ENCODE measurements at regions not wholly inside any gene's neighbourhood (a gene's known extent, or its start where the extent isn't known, plus 50 kb on each side); places are given as distances from the start of the nearest gene placed in this dataset.

- peak overlapping the region in 1 of 2 donors; percentile 51 for H3K27ac ChIP-seq
- in situ Hi-C loops (cut with MboI; ENCODE audit: low pct_unique_long_range_greater_than_20kb in 2 of 9, low sequenced_read_pairs in 9 of 9, unreplicated experiment in 9 of 9), result loop anchor here in 1 of 9 experiments (25.0 kb wide), 2 partner anchors 114 to 264 kb away; partner anchors contain the start of gene DCUN1D1
- H3K4me1 ChIP-seq (replicated peaks in 1 of 2), result peaks cover 16 to 21% of the 10 kb centered on the region in 2 donors
- no peak overlapping the region for H3K4me3 ChIP-seq
- 40 to 100% (median 80%) methylated on average over 1 to 3 of the region's 6 CpGs; no CpG with 5 or more reads in 5 of the 10 experiments for WGBS, 10 experiments
- ATAC-seq (replicated peaks in 6 of 8), result peak in 5 of 8 experiments; percentile 16 to 88 (median 82)
Measured at GRCh38 chr3:182722907-182723306, 70.4 kb upstream of the ATP11B start.

DNA sequence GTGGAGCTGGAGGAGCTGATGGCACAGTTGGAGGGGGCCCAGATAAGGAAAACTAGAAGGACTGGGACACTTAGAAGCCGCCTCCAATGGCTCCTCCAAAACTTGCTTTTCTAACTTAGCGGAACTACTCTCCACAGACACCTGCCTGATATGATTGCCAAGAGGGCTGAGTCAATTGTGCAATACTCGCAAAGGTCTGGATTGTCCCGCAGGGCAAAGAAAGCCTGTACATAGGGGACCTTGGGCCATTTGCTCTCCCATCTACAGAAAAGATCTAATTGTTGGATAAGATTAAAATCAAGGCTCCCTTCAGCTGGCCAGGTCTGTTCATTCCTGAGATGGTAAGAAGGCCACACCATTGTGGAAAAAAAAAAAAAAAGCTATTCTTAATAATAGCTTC lies 69.7 kb upstream of the ATP11B start:
- no peak overlapping the region for H3K27ac ChIP-seq
- in situ Hi-C loops (cut with MboI; ENCODE audit: low pct_unique_long_range_greater_than_20kb in 2 of 9, low sequenced_read_pairs in 9 of 9, unreplicated experiment in 9 of 9), result loop anchor here in 1 of 9 experiments (25.0 kb wide), 2 partner anchors 114 to 264 kb away; partner anchors contain the start of gene DCUN1D1
- peaks cover 16 to 21% of the 10 kb centered on the region in 2 donors for H3K4me1 ChIP-seq (replicated peaks in 1 of 2)
- H3K4me3 ChIP-seq, result no peak overlapping the region
- 71 to 100% (median 89%) methylated on average over 1 to 4 of the region's 4 CpGs; no CpG with 5 or more reads in 4 of the 10 experiments for WGBS, 10 experiments
- ATAC-seq (replicated peaks in 6 of 8), result no peak

DNA sequence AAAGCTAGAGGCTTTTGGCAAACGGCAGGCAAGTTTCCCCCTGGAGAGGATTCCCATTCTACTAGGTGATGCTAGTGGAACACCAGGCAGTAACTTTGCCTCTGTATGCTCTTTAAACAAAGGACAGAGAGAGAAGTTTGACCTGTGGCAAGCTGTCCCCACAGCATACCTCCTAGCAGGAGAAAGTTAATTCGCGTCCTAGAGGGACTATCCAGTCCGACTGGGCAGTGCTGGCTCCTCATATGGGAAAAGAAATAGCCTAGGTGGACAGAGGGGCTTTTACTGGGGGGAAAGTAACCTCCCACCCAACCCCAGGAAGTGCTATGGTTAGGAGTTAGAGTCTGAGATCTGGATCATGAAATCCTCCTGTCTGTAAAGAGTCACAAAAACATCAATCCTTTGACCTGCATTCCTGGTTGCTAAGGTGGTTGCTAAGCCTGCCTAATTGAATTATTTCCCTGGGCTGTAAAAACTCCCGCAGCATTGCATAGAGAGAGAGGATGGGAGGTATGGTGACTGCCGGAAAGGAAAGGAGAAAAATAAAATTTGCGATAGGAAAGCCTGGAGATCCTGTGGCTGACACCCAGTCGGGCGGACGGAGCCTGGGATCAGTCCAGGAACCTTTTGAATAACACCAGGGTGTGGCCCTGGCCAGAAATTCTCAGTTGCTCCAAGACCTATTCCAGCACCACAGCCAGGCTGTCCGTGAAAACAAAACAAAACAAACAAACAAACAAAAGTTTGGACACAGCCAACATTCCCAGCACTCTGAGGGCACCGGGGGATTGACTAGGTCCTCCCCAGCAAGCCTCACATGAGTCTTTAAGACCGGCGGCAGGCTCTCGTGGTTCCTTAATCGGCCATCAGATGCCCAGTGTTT lies 67.7 kb upstream of the ATP11B start:
- no peak overlapping the region for H3K4me3 ChIP-seq

GRCh38 chr3:182726258-182727142 lies 66.8 kb upstream of the ATP11B start:
- peak in 2 of 8 experiments; percentile 8 to 33 for ATAC-seq (replicated peaks in 6 of 8)
- 47 to 100% (median 83%) methylated on average over 1 to 5 of the region's 10 CpGs; no CpG with 5 or more reads in 3 of the 10 experiments for WGBS, 10 experiments
- Histone ChIP-seq H3K4me1 (replicated peaks in 1 of 2) (peaks cover 16 to 21% of the 10 kb centered on the region in 2 donors), H3K27ac (no peak overlapping the region), H3K4me3 (no peak overlapping the region)
- in situ Hi-C loops (cut with MboI; ENCODE audit: low pct_unique_long_range_greater_than_20kb in 2 of 9, low sequenced_read_pairs in 9 of 9, unreplicated experiment in 9 of 9), result no loop called here

More for the DNA sequence above, 67.7 kb upstream of the ATP11B start:
- in situ Hi-C loops (cut with MboI; ENCODE audit: low pct_unique_long_range_greater_than_20kb in 2 of 9, low sequenced_read_pairs in 9 of 9, unreplicated experiment in 9 of 9), result no loop called here
- Histone ChIP-seq H3K27ac (no peak overlapping the region), H3K4me1 (replicated peaks in 1 of 2) (peaks cover 16 to 21% of the 10 kb centered on the region in 2 donors)
- ATAC-seq (replicated peaks in 6 of 8), result peak; percentile 66 to 95 (median 78)
- 0 to 72% (median 36%) methylated on average over 2 to 12 of the region's 16 CpGs; no CpG with 5 or more reads in 1 of the 10 experiments for WGBS, 10 experiments

GRCh38 chr3:182728238-182728637 lies 65.1 kb upstream of the ATP11B start:
- Histone ChIP-seq H3K27ac (no peak overlapping the region), H3K4me3 (no peak overlapping the region), H3K4me1 (replicated peaks in 1 of 2) (peaks cover 15 to 16% of the 10 kb centered on the region in 2 donors)
- no peak for ATAC-seq (replicated peaks in 6 of 8)
- in situ Hi-C loops (cut with MboI; ENCODE audit: low pct_unique_long_range_greater_than_20kb in 2 of 9, low sequenced_read_pairs in 9 of 9, unreplicated experiment in 9 of 9), result no loop called here
- WGBS, 10 experiments, result 73 to 100% (median 100%) methylated on average over 1 to 3 of the region's 3 CpGs; no CpG with 5 or more reads in 5 of the 10 experiments

DNA sequence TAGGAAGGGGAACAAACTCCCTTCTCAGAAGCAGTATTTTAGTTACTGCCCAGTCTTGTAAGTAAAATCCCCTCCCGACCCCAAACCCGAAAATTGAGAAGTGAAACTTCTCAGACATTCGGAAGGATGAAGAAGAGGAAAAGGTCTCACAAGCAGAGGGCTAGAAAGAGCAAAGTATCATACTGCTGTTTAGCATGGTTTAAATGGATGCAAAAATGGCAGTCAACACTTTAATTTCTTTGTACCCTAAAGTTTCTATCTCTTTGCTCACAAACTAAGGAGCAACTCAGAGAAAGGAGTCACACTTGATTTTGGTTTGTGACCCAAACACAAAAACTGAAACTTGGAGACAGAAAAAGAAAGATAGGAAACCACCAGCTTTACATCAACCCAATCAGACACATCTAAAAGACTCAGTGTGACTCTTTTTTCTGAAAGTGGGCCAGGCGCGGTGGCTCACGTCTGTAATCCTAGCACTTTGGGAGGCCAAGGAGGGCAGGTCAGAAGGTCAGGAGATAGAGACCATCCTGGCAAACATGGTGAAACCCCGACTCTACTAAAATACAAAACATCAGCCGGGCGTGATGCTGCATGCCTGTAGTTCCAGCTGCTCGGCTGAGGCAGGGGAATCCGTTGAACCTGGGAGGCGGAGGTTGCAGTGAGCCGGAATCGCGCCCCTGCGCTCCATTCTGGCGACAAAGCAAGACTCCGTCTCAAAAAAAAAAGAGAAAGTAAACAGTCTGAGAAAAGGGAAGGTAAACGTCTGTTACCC lies 63.2 kb upstream of the ATP11B start:
- no peak for ATAC-seq (replicated peaks in 6 of 8)
- in situ Hi-C loops (cut with MboI; ENCODE audit: low pct_unique_long_range_greater_than_20kb in 2 of 9, low sequenced_read_pairs in 9 of 9, unreplicated experiment in 9 of 9), result no loop called here
- H3K4me1 ChIP-seq (replicated peaks in 1 of 2), result peaks cover 15 to 16% of the 10 kb centered on the region in 2 donors
- WGBS, 10 experiments, result 24 to 92% (median 76%) methylated on average over 3 to 13 of the region's 19 CpGs; no CpG with 5 or more reads in 1 of the 10 experiments
- H3K4me3 ChIP-seq, result no peak overlapping the region
- no peak overlapping the region for H3K27ac ChIP-seq

- in situ Hi-C loops (cut with MboI; ENCODE audit: low pct_unique_long_range_greater_than_20kb in 2 of 9, low sequenced_read_pairs in 9 of 9, unreplicated experiment in 9 of 9), result no loop called here
- Histone ChIP-seq H3K4me1 (replicated peaks in 1 of 2) (peaks cover 10 to 12% of the 10 kb centered on the region in 2 donors), H3K4me3 (no peak overlapping the region), H3K27ac (no peak overlapping the region)
- no peak for ATAC-seq (replicated peaks in 6 of 8)
- WGBS, 10 experiments, result 0 to 100% (median 82%) methylated on average over 1 of the region's 1 CpG; no CpG with 5 or more reads in 2 of the 10 experiments
Measured at GRCh38 chr3:182730675-182731042, 62.6 kb upstream of the ATP11B start.

DNA sequence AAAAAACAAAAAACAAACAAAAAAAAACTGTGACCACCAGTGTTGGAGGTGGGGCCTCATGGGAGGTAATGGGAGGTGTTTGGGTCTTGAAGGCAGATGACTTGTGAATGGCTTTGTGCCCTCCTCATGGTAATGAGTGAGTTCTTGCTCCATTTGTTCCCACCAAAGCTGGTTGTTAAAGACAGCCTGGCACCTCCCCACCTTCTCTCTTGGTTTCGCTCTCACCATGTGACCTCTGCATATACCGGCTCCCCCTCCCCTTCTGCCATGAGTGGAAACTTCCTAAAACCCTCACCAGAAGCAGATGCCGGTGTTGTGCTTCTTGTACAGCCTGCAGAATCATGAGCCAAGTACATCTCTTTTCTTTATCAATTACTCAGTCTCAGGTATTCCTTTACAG lies 61.5 kb upstream of the ATP11B start:
- 80 to 100% (median 96%) methylated on average over 1 to 2 of the region's 3 CpGs; no CpG with 5 or more reads in 6 of the 10 experiments for WGBS, 10 experiments
- Histone ChIP-seq H3K27ac (no peak overlapping the region), H3K4me3 (no peak overlapping the region), H3K4me1 (replicated peaks in 1 of 2) (peaks cover 0 to under 1% of the 10 kb centered on the region in 2 donors)
- no peak for ATAC-seq (replicated peaks in 6 of 8)
- in situ Hi-C loops (cut with MboI; ENCODE audit: low pct_unique_long_range_greater_than_20kb in 2 of 9, low sequenced_read_pairs in 9 of 9, unreplicated experiment in 9 of 9), result no loop called here

DNA sequence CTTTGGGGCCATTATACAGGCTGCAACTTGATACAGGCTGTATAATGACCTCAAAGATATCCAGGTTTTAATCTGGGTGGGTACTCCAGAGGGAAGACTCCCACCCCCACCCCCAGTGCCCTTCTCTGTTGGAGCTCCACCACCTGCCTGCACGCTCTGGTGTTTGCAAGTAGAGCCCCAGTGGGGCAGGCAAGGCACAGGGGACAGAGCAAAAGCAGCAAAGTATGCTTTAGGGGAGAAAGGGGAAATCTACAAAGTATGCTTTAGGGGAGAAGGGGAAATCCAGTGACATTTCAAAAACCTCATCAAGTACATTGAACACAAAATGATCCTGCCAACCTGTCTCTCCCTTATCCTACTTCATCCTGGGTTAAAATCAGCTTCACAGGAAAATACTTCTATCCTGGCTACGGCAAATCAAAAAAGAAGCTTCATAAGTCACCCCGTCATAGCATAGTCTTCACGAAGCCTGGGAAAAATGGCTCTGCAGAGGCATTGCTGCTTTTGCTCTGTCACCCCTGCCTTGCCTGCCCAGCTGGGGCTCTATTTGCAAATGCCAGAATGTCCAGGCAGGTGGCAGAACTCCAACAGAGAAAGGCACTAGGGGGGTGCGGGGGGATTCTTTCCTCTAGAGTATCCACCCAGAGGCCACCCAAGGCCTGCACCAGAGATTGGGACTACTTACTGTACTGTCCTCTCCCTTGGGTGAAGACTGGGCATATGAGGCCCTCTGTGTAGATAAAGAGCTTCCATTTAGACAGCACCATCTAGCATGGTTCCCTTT lies 60.9 kb upstream of the ATP11B start:
- in situ Hi-C loops (cut with MboI; ENCODE audit: low pct_unique_long_range_greater_than_20kb in 2 of 9, low sequenced_read_pairs in 9 of 9, unreplicated experiment in 9 of 9), result no loop called here
- WGBS, 10 experiments, result 14 to 100% (median 40%) methylated on average over 1 to 2 of the region's 5 CpGs; no CpG with 5 or more reads in 3 of the 10 experiments
- Histone ChIP-seq H3K4me1 (replicated peaks in 1 of 2) (no peaks in the 10 kb centered on the region), H3K27ac (no peak overlapping the region), H3K4me3 (no peak overlapping the region)
- ATAC-seq (replicated peaks in 6 of 8), result no peak

DNA sequence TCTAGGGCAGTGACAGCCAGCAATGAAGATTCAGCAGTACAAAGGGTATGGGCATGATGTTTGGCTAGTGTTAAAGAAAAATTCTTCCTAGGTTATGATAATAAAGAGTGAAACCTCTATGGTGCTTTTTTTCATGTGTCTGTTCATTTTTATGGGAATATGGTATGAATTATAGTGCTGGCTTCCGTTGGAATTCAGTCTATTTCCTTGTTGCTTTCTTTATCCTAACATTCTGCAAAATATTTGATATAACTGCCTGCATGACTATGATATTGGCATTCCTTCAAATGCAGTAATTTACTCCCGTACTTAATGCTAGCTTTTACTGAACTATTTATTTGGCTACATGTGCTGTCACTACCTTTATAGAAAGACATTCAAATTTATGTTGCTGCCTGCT lies 57.6 kb upstream of the ATP11B start:
- no peak overlapping the region for H3K27ac ChIP-seq
- H3K4me1 ChIP-seq (replicated peaks in 1 of 2), result no peaks in the 10 kb centered on the region
- no peak for ATAC-seq (replicated peaks in 6 of 8)
- no peak overlapping the region for H3K4me3 ChIP-seq
- 0 to 82% (median 54%) methylated on average over 1 to 2 of the region's 2 CpGs; no CpG with 5 or more reads in 1 of the 10 experiments for WGBS, 10 experiments
- in situ Hi-C loops (cut with MboI; ENCODE audit: low pct_unique_long_range_greater_than_20kb in 2 of 9, low sequenced_read_pairs in 9 of 9, unreplicated experiment in 9 of 9), result no loop called here

DNA sequence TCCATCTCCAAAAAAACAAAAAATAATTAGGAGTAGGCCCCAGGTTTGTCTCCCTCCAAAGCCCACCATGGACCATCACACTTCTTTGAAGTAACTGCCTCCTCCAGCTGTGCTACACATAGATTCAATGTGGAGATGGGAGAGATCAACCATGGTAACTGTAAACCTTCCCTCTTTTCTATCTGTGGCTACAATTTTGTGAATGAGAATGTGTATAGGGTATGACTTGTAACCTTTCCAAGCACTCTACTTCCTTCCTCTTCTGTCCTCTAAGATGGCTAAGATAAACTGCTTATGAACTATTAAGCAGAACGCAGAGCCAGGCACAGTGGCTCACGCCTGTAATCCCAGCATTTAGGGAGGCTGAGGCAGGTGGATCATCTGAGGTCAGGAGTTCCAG lies 55.5 kb upstream of the ATP11B start:
- WGBS, 10 experiments, result 28 to 83% (median 59%) methylated on average over 1 to 2 of the region's 2 CpGs; no CpG with 5 or more reads in 6 of the 10 experiments
- Histone ChIP-seq H3K27ac (no peak overlapping the region), H3K4me3 (no peak overlapping the region), H3K4me1 (replicated peaks in 1 of 2) (no peaks in the 10 kb centered on the region)
- in situ Hi-C loops (cut with MboI; ENCODE audit: low pct_unique_long_range_greater_than_20kb in 2 of 9, low sequenced_read_pairs in 9 of 9, unreplicated experiment in 9 of 9), result no loop called here
- no peak for ATAC-seq (replicated peaks in 6 of 8)

Data from motor neuron (in vitro differentiated cells).